Fibroblast of lung (primary cell): ENCODE measurements at regions not wholly inside any gene's neighbourhood (a gene's known extent, or its start where the extent isn't known, plus 50 kb on each side); places are given as distances from the start of the nearest gene placed in this dataset.

ENCODE experiments used
- DNase-seq, 2 donors: peaks; one replicate each; pipeline versions ENCODE4 v3.0.0 to v3.0.0-alpha.2; 2010; ENCODE audit warnings: low read depth in 2 of 2
- H2AFZ ChIP-seq: 2 replicates; pipeline ENCODE4 v1.5.1; 2012; ENCODE audit warnings: low read length, control low read depth, inconsistent platforms
- H3K27ac ChIP-seq: 2 replicates; pipeline ENCODE4 v1.5.1; 2011; ENCODE audit warnings: low read length, control low read depth; ENCODE audit not compliant: insufficient read depth
- H3K27me3 ChIP-seq: 2 replicates; pipeline ENCODE4 v1.5.1; 2011; ENCODE audit warnings: mild to moderate bottlenecking, low read length; ENCODE audit not compliant: control insufficient read depth, insufficient read depth
- H3K36me3 ChIP-seq: 2 replicates; pipeline ENCODE4 v1.5.1; 2011; ENCODE audit warnings: low read length; ENCODE audit not compliant: control insufficient read depth, insufficient read depth
- H3K4me1 ChIP-seq: 2 replicates; pipeline ENCODE4 v1.5.1; 2011; ENCODE audit warnings: low read length; ENCODE audit not compliant: control insufficient read depth, insufficient read depth; ENCODE audit errors: extremely low read depth
- H3K4me2 ChIP-seq: 2 replicates; pipeline ENCODE4 v1.5.1; 2011; ENCODE audit warnings: low read length, control low read depth; ENCODE audit not compliant: insufficient read depth; ENCODE audit errors: extremely low read depth
- H3K4me3 ChIP-seq, 4 experiments: fragments of 200-600 bp in 1 of 4; sonication (generic) in 1 of 4; replicated peaks in 1 of 4; 2 replicates each; pipeline ENCODE4 v1.5.1; 2011 to 2016; ENCODE audit warnings: low read length in 4 of 4, low read depth in 3 of 4, mild to moderate bottlenecking in 3 of 4, control low read depth in 2 of 4, inconsistent platforms in 1 of 4, mixed read lengths in 1 of 4; ENCODE audit not compliant: insufficient read depth in 1 of 4; ENCODE audit errors: control extremely low read depth in 1 of 4
- H3K79me2 ChIP-seq: 2 replicates; pipeline ENCODE4 v1.5.1; 2012; ENCODE audit warnings: mild to moderate bottlenecking, low read length, inconsistent platforms; ENCODE audit not compliant: control insufficient read depth, insufficient read depth
- H3K9ac ChIP-seq: 2 replicates; pipeline ENCODE4 v1.5.1; 2011; ENCODE audit warnings: mild to moderate bottlenecking, low read length, control low read depth; ENCODE audit not compliant: insufficient read depth
- H3K9me3 ChIP-seq: 2 replicates; pipeline ENCODE4 v1.5.1; 2012; ENCODE audit warnings: low read depth, low read length; ENCODE audit not compliant: control insufficient read depth, insufficient read depth
- H4K20me1 ChIP-seq: 2 replicates; pipeline ENCODE4 v1.5.1; 2011; ENCODE audit warnings: low read length; ENCODE audit not compliant: control insufficient read depth, insufficient read depth; ENCODE audit errors: extremely low read depth
- CTCF ChIP-seq, 2 donors: IDR thresholded peaks in 1 of 2; conservative IDR thresholded peaks in 1 of 2; 1 replicate in 1 of 2; 2 replicates in 1 of 2; pipeline ENCODE4 v1.5.1; 2011 to 2012; ENCODE audit warnings: low read length in 2 of 2, control low read depth in 1 of 2, inconsistent platforms in 1 of 2, low read depth in 1 of 2, mild to moderate bottlenecking in 1 of 2
- EZH2 ChIP-seq: IDR thresholded peaks from 2 replicates; pipeline ENCODE4 v1.5.1; 2012; ENCODE audit warnings: low read length, control low read depth, mild to moderate bottlenecking; ENCODE audit errors: missing control alignments

GRCh38 chr4:178789279-178789678 is 1347.0 kb upstream of the AGA start:
- Histone ChIP-seq H3K9ac (no peak overlapping the region), H3K27ac (no peak overlapping the region), H3K36me3 (no peaks in the 10 kb centered on the region), H3K4me1 (no peaks in the 10 kb centered on the region), H3K79me2 (no peaks in the 10 kb centered on the region), H3K4me3 (no peak overlapping the region), H2AFZ (no peak overlapping the region), H3K27me3 (no peaks in the 10 kb centered on the region), H3K4me2 (no peak overlapping the region), H4K20me1 (no peaks in the 10 kb centered on the region), H3K9me3 (no peaks in the 10 kb centered on the region)
- DNase-seq: no peak
- TF ChIP-seq CTCF (conservative IDR thresholded peaks at IDR 0.05 in 1 of 2, IDR thresholded peaks at IDR 0.05 in 1 of 2; ENCODE audit: low read depth in 1 of 2, low read length in 2 of 2): no peak
- TF ChIP-seq EZH2: no peak

GRCh38 chr4:178799204-178799603 is 1357.0 kb upstream of the AGA start:
- no peaks in the 10 kb centered on the region for H3K9me3 ChIP-seq
- no peak overlapping the region for H3K4me3 ChIP-seq
- no peak overlapping the region for H3K27ac ChIP-seq
- H3K4me2 ChIP-seq: no peak overlapping the region
- no peaks in the 10 kb centered on the region for H3K36me3 ChIP-seq
- H3K79me2 ChIP-seq: no peaks in the 10 kb centered on the region
- H3K9ac ChIP-seq: no peak overlapping the region
- no peak overlapping the region for H2AFZ ChIP-seq
- TF ChIP-seq CTCF (conservative IDR thresholded peaks at IDR 0.05 in 1 of 2, IDR thresholded peaks at IDR 0.05 in 1 of 2; ENCODE audit: low read depth in 1 of 2, low read length in 2 of 2) (no peak), EZH2 (no peak)
- no peaks in the 10 kb centered on the region for H4K20me1 ChIP-seq
- no peak for DNase-seq
- no peaks in the 10 kb centered on the region for H3K27me3 ChIP-seq
- H3K4me1 ChIP-seq: no peaks in the 10 kb centered on the region

- no peak for DNase-seq
- Histone ChIP-seq H3K4me3 (no peak overlapping the region), H3K27me3 (no peaks in the 10 kb centered on the region), H3K9me3 (no peaks in the 10 kb centered on the region), H3K79me2 (no peaks in the 10 kb centered on the region), H3K9ac (no peak overlapping the region), H3K4me2 (no peak overlapping the region), H2AFZ (no peak overlapping the region), H3K36me3 (no peaks in the 10 kb centered on the region), H3K4me1 (no peaks in the 10 kb centered on the region), H4K20me1 (no peaks in the 10 kb centered on the region), H3K27ac (no peak overlapping the region)
- TF ChIP-seq EZH2 (no peak), CTCF (conservative IDR thresholded peaks at IDR 0.05 in 1 of 2, IDR thresholded peaks at IDR 0.05 in 1 of 2; ENCODE audit: low read depth in 1 of 2, low read length in 2 of 2) (no peak)
Measured at GRCh38 chr4:178808106-178808505, 1365.9 kb upstream of the AGA start.
